Astrocyte of the spinal cord (primary cell): ENCODE measurements at regions not wholly inside any gene's neighbourhood (a gene's known extent, or its start where the extent isn't known, plus 50 kb on each side); places are given as distances from the start of the nearest gene placed in this dataset.

ENCODE experiments used
- DNase-seq: peaks from one replicate; pipeline ENCODE4 v3.0.0; 2011; ENCODE audit warnings: low read depth, low spot score
- H3K4me3 ChIP-seq: 2 replicates; pipeline ENCODE4 v1.5.1; 2011; ENCODE audit warnings: low read depth, mild to moderate bottlenecking, low read length, moderate library complexity
- in situ Hi-C: cut with HindIII; loops from 2 replicates; pipeline ENCODE4 v1.10.0; 2017; ENCODE audit warnings: low sequenced_read_pairs
- TF ChIP-seq, protein P1 (sequence below): IDR thresholded peaks from 2 replicates; pipeline ENCODE4 v1.5.1; 2012; ENCODE audit warnings: low read depth, mild to moderate bottlenecking, low read length, inconsistent platforms

DNA sequence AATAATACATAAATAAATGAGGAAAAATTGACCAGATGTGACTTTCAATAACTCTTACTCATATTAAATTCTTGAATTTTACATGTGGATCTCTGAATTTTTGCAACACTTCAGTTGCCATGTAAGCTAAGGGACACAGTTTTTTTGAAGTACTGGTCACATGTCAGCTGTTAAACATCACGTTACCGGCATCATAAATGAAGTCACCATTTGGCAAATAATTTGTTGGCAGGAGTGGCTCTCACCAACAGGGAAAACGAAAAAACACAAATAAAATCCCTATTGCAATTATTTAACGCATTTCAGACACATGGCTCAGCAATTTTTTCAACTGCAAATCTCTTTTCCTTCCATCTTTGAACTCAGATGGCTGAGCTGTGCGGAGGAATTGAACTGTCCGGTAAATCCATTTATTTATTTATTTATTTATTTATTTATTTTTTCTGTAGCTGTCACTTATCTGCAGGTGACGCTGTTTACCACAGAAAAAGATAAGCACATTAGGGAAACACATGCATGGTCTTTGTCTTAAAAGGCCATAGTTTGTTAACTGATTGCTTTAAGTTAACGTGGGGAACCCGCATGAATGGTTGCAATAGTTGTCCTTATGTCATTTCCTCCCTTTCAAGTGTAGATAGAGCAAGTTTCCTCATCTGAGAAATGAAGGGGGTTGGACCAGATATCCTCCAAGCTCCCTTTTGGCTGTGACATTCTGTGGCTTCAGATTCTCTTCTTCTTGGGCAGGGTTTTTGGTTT, 64.7 kb upstream of the JAZF1 start:
- in situ Hi-C loops, result no loop called here
- TF ChIP-seq, protein P1, sequence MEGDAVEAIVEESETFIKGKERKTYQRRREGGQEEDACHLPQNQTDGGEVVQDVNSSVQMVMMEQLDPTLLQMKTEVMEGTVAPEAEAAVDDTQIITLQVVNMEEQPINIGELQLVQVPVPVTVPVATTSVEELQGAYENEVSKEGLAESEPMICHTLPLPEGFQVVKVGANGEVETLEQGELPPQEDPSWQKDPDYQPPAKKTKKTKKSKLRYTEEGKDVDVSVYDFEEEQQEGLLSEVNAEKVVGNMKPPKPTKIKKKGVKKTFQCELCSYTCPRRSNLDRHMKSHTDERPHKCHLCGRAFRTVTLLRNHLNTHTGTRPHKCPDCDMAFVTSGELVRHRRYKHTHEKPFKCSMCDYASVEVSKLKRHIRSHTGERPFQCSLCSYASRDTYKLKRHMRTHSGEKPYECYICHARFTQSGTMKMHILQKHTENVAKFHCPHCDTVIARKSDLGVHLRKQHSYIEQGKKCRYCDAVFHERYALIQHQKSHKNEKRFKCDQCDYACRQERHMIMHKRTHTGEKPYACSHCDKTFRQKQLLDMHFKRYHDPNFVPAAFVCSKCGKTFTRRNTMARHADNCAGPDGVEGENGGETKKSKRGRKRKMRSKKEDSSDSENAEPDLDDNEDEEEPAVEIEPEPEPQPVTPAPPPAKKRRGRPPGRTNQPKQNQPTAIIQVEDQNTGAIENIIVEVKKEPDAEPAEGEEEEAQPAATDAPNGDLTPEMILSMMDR, result no peak
- DNase-seq, result no peak
- no peak overlapping the region for H3K4me3 ChIP-seq

DNA sequence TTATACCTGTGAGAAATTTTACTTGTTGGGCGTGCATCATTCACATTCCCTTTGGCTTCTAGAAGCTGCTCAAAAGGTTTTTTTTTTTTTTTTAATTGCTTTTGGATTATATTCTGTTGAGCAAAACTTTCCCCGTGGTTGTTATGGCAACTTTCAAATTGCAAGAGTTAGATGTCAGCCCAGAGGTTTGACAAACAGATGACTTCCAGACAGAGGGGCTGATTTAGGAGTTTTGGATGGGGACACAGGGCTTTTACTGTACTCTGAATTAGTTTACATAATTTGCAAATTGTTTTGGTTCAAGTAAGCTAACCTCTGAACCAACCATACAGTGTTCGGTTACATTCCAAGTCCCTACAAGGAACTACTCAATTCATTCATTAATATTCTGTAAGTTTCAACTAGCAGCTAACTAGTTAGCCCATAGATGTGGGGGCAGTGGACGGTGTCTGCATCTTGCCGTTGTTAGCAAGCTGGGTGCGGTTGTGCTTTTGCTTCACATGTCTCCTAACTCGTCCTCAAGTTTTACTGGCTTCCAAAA, 66.4 kb upstream of the JAZF1 start:
- no peak overlapping the region for H3K4me3 ChIP-seq
- in situ Hi-C loops, result no loop called here
- DNase-seq, result no peak
- TF ChIP-seq, protein P1, result no peak

DNA sequence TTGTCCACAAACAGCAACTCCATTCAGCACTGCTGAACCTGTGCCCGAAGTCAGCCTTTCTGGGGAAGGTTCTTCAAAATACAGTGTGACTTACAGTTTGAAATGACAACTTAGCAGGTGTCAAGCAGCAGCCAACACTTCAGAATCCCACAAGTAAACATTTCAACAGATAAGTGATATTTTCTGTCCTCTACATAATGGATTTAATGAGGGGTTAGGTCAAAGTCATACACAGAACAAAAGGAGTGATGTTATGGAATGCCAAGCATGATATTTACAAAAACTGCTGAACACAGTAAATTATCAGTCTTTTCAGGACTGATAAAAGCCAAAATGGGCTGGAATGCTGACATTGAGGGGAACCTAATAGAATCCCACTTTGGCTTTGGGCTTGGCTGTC, 77.6 kb upstream of the JAZF1 start:
- no peak for DNase-seq
- TF ChIP-seq, protein P1, result no peak
- no peak overlapping the region for H3K4me3 ChIP-seq
- in situ Hi-C loops, result no loop called here

DNA sequence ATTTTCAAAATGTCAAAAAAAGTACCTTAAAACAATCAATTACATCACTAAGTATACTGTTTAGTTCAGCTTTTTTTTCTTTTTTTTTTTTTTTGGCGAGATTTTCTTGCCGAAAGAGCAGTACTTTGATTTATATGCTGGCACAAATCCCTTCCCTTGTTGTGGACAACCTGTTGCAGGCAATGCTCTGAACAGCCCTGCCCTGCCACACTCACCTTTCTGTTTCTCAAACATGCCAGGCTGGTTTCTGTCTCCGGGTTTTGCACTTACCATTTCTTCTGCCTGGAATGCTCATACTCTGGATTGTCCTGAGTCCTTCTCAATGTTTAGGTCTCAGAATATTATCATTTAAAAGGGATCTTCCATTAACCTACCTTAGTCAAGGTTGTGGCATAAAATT, 80.4 kb upstream of the JAZF1 start:
- in situ Hi-C loops, result no loop called here
- no peak overlapping the region for H3K4me3 ChIP-seq
- DNase-seq, result no peak
- TF ChIP-seq, protein P1, result no peak

DNA sequence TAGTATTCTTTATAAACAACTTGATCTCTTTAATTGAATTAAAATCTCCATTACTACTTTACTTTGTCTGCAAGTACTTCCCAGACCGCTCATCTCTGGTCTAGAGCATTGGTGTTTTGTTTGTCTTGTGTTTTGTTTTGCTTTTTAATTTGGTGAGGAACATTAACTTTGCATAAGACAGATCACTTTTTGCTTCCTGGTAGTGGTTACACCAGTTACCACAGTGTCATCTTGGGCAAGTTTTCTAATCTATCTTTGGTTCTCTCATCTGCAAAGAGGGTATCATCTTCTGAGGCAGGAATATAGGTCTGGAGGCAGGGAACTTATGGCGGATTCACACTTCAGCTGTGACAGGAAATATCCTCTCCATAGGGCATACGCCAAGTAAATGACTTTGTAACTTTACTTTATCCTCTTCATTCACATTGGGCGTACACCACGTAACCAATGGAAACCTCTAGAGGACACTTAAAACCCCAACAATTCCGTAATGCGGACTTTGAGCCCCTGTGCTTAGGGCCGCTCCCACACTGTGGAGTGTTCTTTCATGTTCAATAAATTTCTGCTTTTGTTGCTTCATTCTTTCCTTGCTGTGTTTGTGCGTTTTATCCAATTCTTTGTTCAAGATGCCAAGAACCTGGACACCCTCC, 83.2 kb upstream of the JAZF1 start:
- in situ Hi-C loops, result no loop called here
- TF ChIP-seq, protein P1, result no peak
- no peak for DNase-seq
- H3K4me3 ChIP-seq, result no peak overlapping the region

DNA sequence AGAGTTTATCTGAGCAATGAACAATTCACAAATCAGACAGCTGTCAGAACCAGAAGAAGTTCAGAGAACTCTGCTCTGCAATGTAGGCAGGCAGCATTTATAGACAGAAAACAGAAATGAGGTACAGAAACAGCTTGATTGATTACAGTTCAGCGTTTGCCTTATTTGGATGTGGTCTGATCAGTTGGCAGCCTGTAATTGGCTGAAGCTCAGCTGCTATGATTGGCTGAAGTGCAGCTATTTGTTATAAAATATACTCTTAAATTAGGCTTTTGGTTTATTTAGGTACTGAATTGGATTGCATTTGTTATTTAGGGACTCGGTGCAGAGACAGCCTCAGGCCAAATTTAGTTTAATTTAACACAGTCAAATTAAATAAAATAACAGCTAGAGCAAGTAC, 85.8 kb upstream of the JAZF1 start:
- in situ Hi-C loops, result no loop called here
- peak; percentile 3 for DNase-seq
- H3K4me3 ChIP-seq, result no peak overlapping the region
- TF ChIP-seq, protein P1, result no peak
